GM23248 (cell line): ENCODE measurements at regions not wholly inside any gene's neighbourhood (a gene's known extent, or its start where the extent isn't known, plus 50 kb on each side); places are given as distances from the start of the nearest gene placed in this dataset.

ENCODE experiments used
- DNase-seq: peaks from one replicate; pipeline ENCODE4 v3.0.0-alpha.2; 2015
- H2AFZ ChIP-seq: fragments of 200-600 bp; sonication (generic); 2 replicates; pipeline ENCODE4 v1.6.1; 2016; ENCODE audit warnings: antibody characterized with exemption
- H3F3A ChIP-seq: fragments of 200-600 bp; sonication (generic); 2 replicates; pipeline ENCODE4 v1.6.1; 2016; ENCODE audit warnings: mild to moderate bottlenecking, antibody characterized with exemption, mixed run types; ENCODE audit not compliant: insufficient read depth
- H3K27ac ChIP-seq: fragments of 200-600 bp; sonication (generic); 2 replicates; pipeline ENCODE4 v1.5.1; 2016; ENCODE audit warnings: mild to moderate bottlenecking
- H3K27me3 ChIP-seq: fragments of 200-600 bp; sonication (generic); replicated peaks from 2 replicates; pipeline ENCODE4 v1.6.1; 2016; ENCODE audit warnings: mild to moderate bottlenecking; ENCODE audit not compliant: insufficient read depth
- H3K36me3 ChIP-seq: fragments of 200-600 bp; sonication (generic); 2 replicates; pipeline ENCODE4 v1.6.1; 2016; ENCODE audit warnings: low read depth, mild to moderate bottlenecking
- H3K4me1 ChIP-seq: fragments of 200-600 bp; sonication (generic); 2 replicates; pipeline ENCODE4 v1.6.1; 2016; ENCODE audit warnings: mild to moderate bottlenecking; ENCODE audit not compliant: insufficient read depth
- H3K4me2 ChIP-seq: fragments of 200-600 bp; sonication (generic); one replicate; pipeline ENCODE4 v1.6.1; 2016; ENCODE audit warnings: mild to moderate bottlenecking; ENCODE audit not compliant: unreplicated experiment
- H3K4me3 ChIP-seq: fragments of 200-600 bp; sonication (generic); 2 replicates; pipeline ENCODE4 v1.5.1; 2016; ENCODE audit warnings: mild to moderate bottlenecking
- H3K79me2 ChIP-seq: fragments of 200-600 bp; sonication (generic); 2 replicates; pipeline ENCODE4 v1.6.1; 2016; ENCODE audit warnings: mild to moderate bottlenecking; ENCODE audit not compliant: insufficient read depth
- H3K9ac ChIP-seq: fragments of 200-600 bp; sonication (generic); 2 replicates; pipeline ENCODE4 v1.6.1; 2016; ENCODE audit warnings: mild to moderate bottlenecking
- H3K9me2 ChIP-seq: fragments of 200-600 bp; sonication (generic); 2 replicates; pipeline ENCODE4 v1.6.1; 2016; ENCODE audit warnings: mixed run types, mild to moderate bottlenecking, moderate library complexity; ENCODE audit not compliant: insufficient read depth
- H3K9me3 ChIP-seq: fragments of 200-600 bp; sonication (generic); one replicate; pipeline ENCODE4 v1.6.1; 2017; ENCODE audit warnings: low read depth
- H4K20me1 ChIP-seq: fragments of 200-600 bp; sonication (generic); 2 replicates; pipeline ENCODE4 v1.6.0; 2016; ENCODE audit not compliant: insufficient read depth
- EZH2 ChIP-seq: fragments of 200-600 bp; sonication (generic); IDR thresholded peaks from 2 replicates; pipeline ENCODE4 v1.6.1; 2018; ENCODE audit warnings: antibody characterized with exemption, mild to moderate bottlenecking; ENCODE audit not compliant: insufficient read depth, poor library complexity, severe bottlenecking
- EZH2phosphoT487 ChIP-seq: fragments of 200-600 bp; sonication (generic); IDR thresholded peaks from 2 replicates; pipeline ENCODE4 v1.6.1; 2018; ENCODE audit warnings: antibody characterized with exemption, moderate library complexity, mild to moderate bottlenecking, low read depth; ENCODE audit not compliant: insufficient read depth
- WGBS, 2 experiments: methylation state at CpG; one replicate each; pipeline ENCODE4 v1.1.6; 2015 to 2017; ENCODE audit warnings: low lambda C conversion rate in 2 of 2, low coverage in 1 of 2; ENCODE audit errors: missing lambda C conversion rate in 2 of 2; 5-methylcytosine and 5-hydroxymethylcytosine counted together
- in situ Hi-C: fragments of 300-500 bp; cut with MboI; formaldehyde crosslinking; loops from 2 replicates; pipeline ENCODE4 v1.15.0; 2020

- 6 to 9% methylated on average over 4 of the region's 4 CpGs for WGBS, 2 experiments
- TF ChIP-seq EZH2: no peak
- no peak for TF ChIP-seq EZH2phosphoT487
- H3K27me3 ChIP-seq: no peaks in the 10 kb centered on the region; the same call in 1 of the 2 replicates
Observed at GRCh38 chr12:13713556-13714410, 267.6 kb downstream of the GRIN2B start.

DNA sequence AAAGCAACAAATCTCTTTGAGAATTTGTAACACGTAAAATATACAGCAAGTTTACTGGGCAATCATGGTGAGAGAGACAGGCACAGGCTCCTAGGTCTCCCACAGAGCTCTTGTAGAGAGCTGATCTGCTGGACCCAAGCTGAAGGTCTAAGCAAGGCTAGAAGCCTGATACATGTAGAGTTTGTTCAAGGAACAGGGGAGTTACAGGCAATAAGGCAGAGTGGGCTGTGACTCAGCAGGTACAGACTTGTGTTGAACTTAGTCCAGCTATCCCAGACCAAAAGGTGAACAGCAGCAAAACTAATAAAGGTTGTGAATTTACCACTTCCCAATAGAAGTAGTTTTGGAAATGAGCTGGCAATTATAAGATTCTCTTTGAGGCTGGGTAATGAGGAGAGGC is 273.6 kb downstream of the GRIN2B start:
- no peaks in the 10 kb centered on the region; the same call in 1 of the 2 replicates for H3K9me2 ChIP-seq
- H2AFZ ChIP-seq: no peak overlapping the region
- H3K4me2 ChIP-seq: no peak overlapping the region
- H3F3A ChIP-seq: no peaks in the 10 kb centered on the region
- H3K9ac ChIP-seq: no peak overlapping the region
- H3K36me3 ChIP-seq: no peaks in the 10 kb centered on the region
- no peak overlapping the region for H3K27ac ChIP-seq
- H3K4me3 ChIP-seq: no peak overlapping the region
- no peaks in the 10 kb centered on the region for H3K9me3 ChIP-seq
- TF ChIP-seq EZH2phosphoT487 (no peak), EZH2 (no peak)
- in situ Hi-C loops: no loop called here
- H4K20me1 ChIP-seq: no peaks in the 10 kb centered on the region
- no peaks in the 10 kb centered on the region for H3K4me1 ChIP-seq
- H3K79me2 ChIP-seq: no peaks in the 10 kb centered on the region
- 62 to 71% methylated on average over 1 of the region's 1 CpG for WGBS, 2 experiments
- DNase-seq: no peak
- H3K27me3 ChIP-seq: no peaks in the 10 kb centered on the region

More at GRCh38 chr12:13713556-13714410, 267.6 kb downstream of the GRIN2B start:
- H3K4me1 ChIP-seq: no peaks in the 10 kb centered on the region
- no peak overlapping the region for H3K4me2 ChIP-seq
- H3K36me3 ChIP-seq: no peaks in the 10 kb centered on the region
- no peaks in the 10 kb centered on the region for H3K79me2 ChIP-seq
- no peak overlapping the region for H3K4me3 ChIP-seq
- no peak overlapping the region for H3K27ac ChIP-seq
- H3F3A ChIP-seq: no peaks in the 10 kb centered on the region
- DNase-seq: no peak
- H3K9me3 ChIP-seq: no peaks in the 10 kb centered on the region
- no peak overlapping the region for H2AFZ ChIP-seq
- H3K9ac ChIP-seq: no peak overlapping the region
- H3K9me2 ChIP-seq: no peaks in the 10 kb centered on the region; the same call in 1 of the 2 replicates
- H4K20me1 ChIP-seq: no peaks in the 10 kb centered on the region
- in situ Hi-C loops: no loop called here

DNA sequence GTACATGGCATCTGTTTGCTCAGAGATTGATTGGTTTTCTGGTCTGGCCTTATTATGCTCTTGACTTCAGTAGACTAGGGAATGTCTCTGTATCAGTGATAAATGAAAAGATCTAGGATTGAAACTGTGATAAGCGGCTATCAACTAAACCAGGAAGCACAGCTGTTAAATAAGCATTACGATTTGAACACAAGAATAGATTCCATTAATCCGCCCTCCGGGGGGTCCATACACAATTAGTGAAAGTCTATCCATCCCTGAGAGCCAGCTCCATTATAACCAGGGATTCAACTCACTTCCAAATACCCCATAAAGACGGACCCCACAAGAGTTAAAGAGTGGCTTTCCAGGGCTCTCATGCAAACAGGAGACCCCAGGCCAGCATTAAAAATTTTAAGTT is 279.0 kb downstream of the GRIN2B start:
- no peak for TF ChIP-seq EZH2
- no peak for TF ChIP-seq EZH2phosphoT487
- Histone ChIP-seq H4K20me1 (no peaks in the 10 kb centered on the region), H3K4me1 (no peaks in the 10 kb centered on the region), H3K27ac (no peak overlapping the region), H3K36me3 (no peaks in the 10 kb centered on the region), H3K9ac (no peak overlapping the region), H3K9me2 (no peaks in the 10 kb centered on the region), H3K79me2 (no peaks in the 10 kb centered on the region), H3K4me3 (no peak overlapping the region), H3K27me3 (no peaks in the 10 kb centered on the region), H3K9me3 (no peaks in the 10 kb centered on the region), H3K4me2 (no peak overlapping the region), H3F3A (no peaks in the 10 kb centered on the region), H2AFZ (no peak overlapping the region)
- DNase-seq: no peak
- in situ Hi-C loops: no loop called here
- 26 to 34% methylated on average over 5 of the region's 5 CpGs for WGBS, 2 experiments

GRCh38 chr12:13701502-13701901 is 279.9 kb downstream of the GRIN2B start:
- no peaks in the 10 kb centered on the region for H3K79me2 ChIP-seq
- H3K9me2 ChIP-seq: no peaks in the 10 kb centered on the region
- H3K36me3 ChIP-seq: no peaks in the 10 kb centered on the region
- H3K9me3 ChIP-seq: no peaks in the 10 kb centered on the region
- in situ Hi-C loops: no loop called here
- no peak overlapping the region for H3K4me3 ChIP-seq
- TF ChIP-seq EZH2 (no peak), EZH2phosphoT487 (no peak)
- no peak overlapping the region for H3K27ac ChIP-seq
- H3K4me1 ChIP-seq: no peaks in the 10 kb centered on the region
- no peaks in the 10 kb centered on the region for H4K20me1 ChIP-seq
- no peak overlapping the region for H3K4me2 ChIP-seq
- H3F3A ChIP-seq: no peaks in the 10 kb centered on the region
- no peak for DNase-seq
- no peak overlapping the region for H2AFZ ChIP-seq
- H3K27me3 ChIP-seq: no peaks in the 10 kb centered on the region
- H3K9ac ChIP-seq: no peak overlapping the region
